Gastroesophageal sphincter (tissue), 2 donors: ENCODE measurements at regions not wholly inside any gene's neighbourhood (a gene's known extent, or its start where the extent isn't known, plus 50 kb on each side); places are given as distances from the start of the nearest gene placed in this dataset.

Experiments
- POLR2A ChIP-seq, 2 donors: fragments of 450-650 bp; IDR thresholded peaks; one replicate each; pipeline ENCODE4 v1.6.1; 2017; ENCODE audit warnings: antibody characterized with exemption in 2 of 2, mild to moderate bottlenecking in 2 of 2, moderate library complexity in 1 of 2
- POLR2AphosphoS5 ChIP-seq: sonication (generic); formaldehyde crosslinking; IDR thresholded peaks from one replicate; pipeline ENCODE4 v1.6.1; 2017; ENCODE audit warnings: antibody characterized with exemption

DNA sequence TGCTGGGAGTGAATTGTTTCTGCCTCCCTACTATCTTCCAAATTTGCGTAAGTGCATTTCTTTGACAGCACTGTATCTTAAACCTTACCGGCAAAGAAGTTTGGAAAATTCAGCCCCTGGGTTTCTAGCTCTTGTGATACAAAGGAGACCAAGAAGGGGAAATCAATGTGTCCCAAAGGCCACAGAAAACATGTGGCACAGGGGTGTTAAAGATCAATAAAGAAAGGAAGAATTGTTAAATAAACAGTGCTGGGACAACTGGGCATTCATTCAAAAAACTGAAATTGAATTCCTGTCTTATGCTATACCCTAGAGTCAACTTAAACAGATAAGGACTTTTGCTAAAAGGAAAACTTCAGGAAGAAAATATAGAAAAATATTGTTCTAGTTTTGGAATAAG is 328.1 kb downstream of the MAN2A1 start:
- no peak for TF ChIP-seq POLR2A (IDR thresholded peaks at IDR 0.05)
- no peak for TF ChIP-seq POLR2AphosphoS5
